ENCODE measurements at regions not wholly inside any gene's neighbourhood (a gene's known extent, or its start where the extent isn't known, plus 50 kb on each side); places are given as distances from the start of the nearest gene placed in this dataset.

DNA sequence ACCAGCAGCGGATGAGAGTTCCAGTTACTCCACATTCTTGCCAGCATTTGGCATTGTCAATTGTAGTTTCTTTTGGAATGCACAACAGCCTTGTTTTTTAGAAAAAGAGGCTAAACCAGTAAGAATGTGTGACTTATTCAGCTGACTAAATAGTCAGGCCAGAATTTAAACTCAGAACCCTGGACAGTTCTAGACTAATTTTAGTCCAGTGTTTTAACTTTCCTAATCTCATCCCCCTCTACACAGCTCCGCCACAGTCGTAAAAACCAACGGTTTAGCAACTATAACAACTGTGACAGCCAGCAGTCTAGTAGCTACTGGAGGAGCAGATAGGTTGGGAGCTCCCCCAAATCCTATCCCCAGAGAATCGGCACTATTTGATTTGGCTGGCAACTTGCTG, 103.7 kb downstream of the FOXD1 start:
- Histone ChIP-seq H3K18ac (ENCODE audit: low read depth, low read length) (no peak overlapping the region), H3K4me3 (ENCODE audit: insufficient read depth, low read depth, low read length) (no peak overlapping the region), H4K8ac (ENCODE audit: low read depth in 2 of 2, low read length in 2 of 2) (no peak overlapping the region), H4K20me1 (ENCODE audit: insufficient read depth, low read length) (no peaks in the 10 kb centered on the region), H4K5ac (ENCODE audit: low read depth, low read length) (no peak overlapping the region), H2BK120ac (ENCODE audit: low read depth, low read length) (no peak overlapping the region), H2BK15ac (ENCODE audit: low read depth, low read length) (no peak overlapping the region), H3K36me3 (ENCODE audit: control insufficient read depth, insufficient read depth, low read length) (no peaks in the 10 kb centered on the region), H3K9me3 (ENCODE audit: control insufficient read depth, insufficient read depth, low read length) (peaks cover 23% of the 10 kb centered on the region), H4K91ac (ENCODE audit: insufficient read depth, low read depth, low read length) (no peak overlapping the region), H3K23ac (ENCODE audit: low read depth, low read length) (no peak overlapping the region), H2BK20ac (ENCODE audit: low read depth, low read length) (no peak overlapping the region), H3K14ac (replicated peaks; ENCODE audit: low read depth, low read length) (no peak overlapping the region), H3K4me1 (ENCODE audit: control insufficient read depth, insufficient read depth, low read length) (no peaks in the 10 kb centered on the region), H3K27me3 (ENCODE audit: control insufficient read depth, insufficient read depth, low read length) (peaks cover 9% of the 10 kb centered on the region), H3K4ac (ENCODE audit: low read depth, low read length) (no peak overlapping the region), H3K9ac (ENCODE audit: low read depth, low read length) (no peak overlapping the region), H2AK9ac (replicated peaks; ENCODE audit: low read depth, low read length, poor library complexity) (no peak overlapping the region), H3K56ac (ENCODE audit: extremely low read depth, insufficient read depth, low read length) (no peak overlapping the region), H3K79me1 (ENCODE audit: low read depth in 1 of 2, low read length in 2 of 2) (no peaks in the 10 kb centered on the region), H3K27ac (ENCODE audit: insufficient read depth, low read length) (no peak overlapping the region), H2AK5ac (ENCODE audit: low read depth, low read length) (no peak overlapping the region), H2BK5ac (ENCODE audit: low read depth, low read length, poor library complexity, severe bottlenecking) (no peak overlapping the region), H2AFZ (replicated peaks; ENCODE audit: low read length, poor library complexity) (no peak overlapping the region), H3K9me1 (ENCODE audit: insufficient read depth, low read length) (no peaks in the 10 kb centered on the region), H3K4me2 (ENCODE audit: low read depth, low read length) (no peak overlapping the region)
- TF ChIP-seq CHD1 (IDR thresholded peaks at IDR 0.05; ENCODE audit: low read depth, low read length) (no peak), MAFK (IDR thresholded peaks at IDR 0.05; ENCODE audit: low read depth, low read length) (no peak), BHLHE40 (IDR thresholded peaks at IDR 0.05; ENCODE audit: low read depth, low read length) (no peak), POLR2A (IDR thresholded peaks at IDR 0.05; ENCODE audit: low read depth, low read length) (no peak), RFX5 (IDR thresholded peaks at IDR 0.05; ENCODE audit: low read depth, low read length) (no peak)
- TF ChIP-seq, protein P1, sequence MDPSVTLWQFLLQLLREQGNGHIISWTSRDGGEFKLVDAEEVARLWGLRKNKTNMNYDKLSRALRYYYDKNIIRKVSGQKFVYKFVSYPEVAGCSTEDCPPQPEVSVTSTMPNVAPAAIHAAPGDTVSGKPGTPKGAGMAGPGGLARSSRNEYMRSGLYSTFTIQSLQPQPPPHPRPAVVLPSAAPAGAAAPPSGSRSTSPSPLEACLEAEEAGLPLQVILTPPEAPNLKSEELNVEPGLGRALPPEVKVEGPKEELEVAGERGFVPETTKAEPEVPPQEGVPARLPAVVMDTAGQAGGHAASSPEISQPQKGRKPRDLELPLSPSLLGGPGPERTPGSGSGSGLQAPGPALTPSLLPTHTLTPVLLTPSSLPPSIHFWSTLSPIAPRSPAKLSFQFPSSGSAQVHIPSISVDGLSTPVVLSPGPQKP (IDR thresholded peaks at IDR 0.05; ENCODE audit: borderline replicate concordance, low read depth, low read length): no peak
- BruUV-seq (replicated peaks): no TSS peak
- dilution Hi-C loops (cut with HindIII; ENCODE audit: low sequenced_read_pairs, unreplicated experiment): no loop called here
- ChIA-PET CTCF (interaction anchor here (0.7 kb wide), 1 partner anchor 1890 kb away, joined by 3 read pairs; no protein-coding TSS in a partner anchor), POLR2A (ENCODE audit: unreplicated experiment) (no interaction called here)
- in situ Hi-C loops (cut with MboI; ENCODE audit: low sequenced_read_pairs): no loop called here
- ATAC-seq (ENCODE audit: low read depth) (no peak; the same call in 1 of the 2 replicates), DNase-seq (no peak)
- no CpG with 5 or more reads among the region's 5 CpGs for WGBS, 2 experiments (ENCODE audit: extremely low coverage in 2 of 2, insufficient read length in 1 of 2)
- intact Hi-C loops (cut with micrococcal nuclease): no loop called here

Data from IMR-90 (cell line).